Prostate gland (tissue), 2 donors: ENCODE measurements at regions not wholly inside any gene's neighbourhood (a gene's known extent, or its start where the extent isn't known, plus 50 kb on each side); places are given as distances from the start of the nearest gene placed in this dataset.

Source experiments
- DNase-seq: peaks from one replicate; pipeline ENCODE4 v3.0.0-alpha.2; 2019; ENCODE audit warnings: low spot score
- H3K27ac ChIP-seq, 2 donors: fragments of 200-600 bp; sonication (generic); 2 replicates each; pipeline ENCODE4 v1.5.1; 2017 to 2019
- H3K27me3 ChIP-seq: fragments of 200-600 bp; sonication (generic); replicated peaks from 2 replicates; pipeline ENCODE4 v1.5.1; 2019; ENCODE audit not compliant: insufficient read depth
- H3K36me3 ChIP-seq, 2 donors: fragments of 200-600 bp; sonication (generic); 1 replicate in 1 of 2; 2 replicates in 1 of 2; pipeline versions ENCODE4 v1.5.1 to v1.8.1; 2017 to 2019
- H3K4me1 ChIP-seq: fragments of 200-600 bp; sonication (generic); replicated peaks from 2 replicates; pipeline ENCODE4 v1.5.1; 2019
- H3K4me3 ChIP-seq, 2 donors: fragments of 200-600 bp; sonication (generic); 2 replicates each; pipeline ENCODE4 v1.5.1; 2017 to 2019
- H3K9me3 ChIP-seq: fragments of 200-600 bp; sonication (generic); 2 replicates; pipeline ENCODE4 v1.5.1; 2017
- CTCF ChIP-seq, 4 experiments: fragments of 200-600 bp in 2 of 4; fragments of 450-650 bp in 2 of 4; sonication (generic) in 2 of 4; IDR thresholded peaks; 1 replicate in 3 of 4; 2 replicates in 1 of 4; pipeline ENCODE4 v1.5.1; 2016 to 2019; ENCODE audit warnings: antibody characterized with exemption in 4 of 4, mild to moderate bottlenecking in 2 of 4, moderate library complexity in 2 of 4
- POLR2A ChIP-seq: fragments of 450-650 bp; IDR thresholded peaks from one replicate; pipeline ENCODE4 v1.6.1; 2016; ENCODE audit warnings: antibody characterized with exemption, mild to moderate bottlenecking
- POLR2AphosphoS5 ChIP-seq: sonication (generic); formaldehyde crosslinking; IDR thresholded peaks from one replicate; pipeline ENCODE4 v1.6.1; 2017; ENCODE audit warnings: antibody characterized with exemption
- WGBS: methylation state at CpG from one replicate; pipeline ENCODE4 v1.1.5; 2018; 5-methylcytosine and 5-hydroxymethylcytosine counted together
- intact Hi-C: fragments of 100-400 bp; cut with DNase I; formaldehyde crosslinking; loops from one replicate; pipeline ENCODE4 v1.14.2; 2022

DNA sequence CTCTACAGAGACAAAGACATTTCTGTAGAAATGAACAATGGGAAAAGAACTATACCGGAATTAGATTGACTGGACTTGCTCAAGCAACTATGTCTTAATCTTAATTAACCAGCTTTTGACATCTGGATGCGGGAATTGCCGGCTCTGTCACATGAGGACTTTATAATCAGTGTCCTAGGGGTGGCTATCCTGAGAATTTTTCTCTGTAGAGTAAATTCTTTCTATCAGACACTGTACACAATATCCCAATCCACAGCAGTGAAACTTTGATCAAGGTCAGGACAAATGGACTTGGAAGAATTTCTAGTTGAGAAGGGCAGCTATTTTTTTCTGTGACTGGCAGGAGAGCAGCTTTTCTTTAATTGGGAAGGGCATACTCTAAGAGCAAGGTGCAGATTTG lies 322.1 kb downstream of the HRH4 start:
- Histone ChIP-seq H3K27ac (no peak overlapping the region), H3K4me3 (no peak overlapping the region), H3K36me3 (no peaks in the 10 kb centered on the region), H3K9me3 (no peaks in the 10 kb centered on the region), H3K27me3 (no peaks in the 10 kb centered on the region), H3K4me1 (no peaks in the 10 kb centered on the region)
- 82% methylated on average over 3 of the region's 3 CpGs for WGBS
- DNase-seq = no peak
- no peak for TF ChIP-seq POLR2AphosphoS5
- no peak for TF ChIP-seq POLR2A
- no peak for TF ChIP-seq CTCF (IDR thresholded peaks at IDR 0.05)
- intact Hi-C loops = no loop called here

GRCh38 chr18:24785019-24785418 lies 324.6 kb downstream of the HRH4 start:
- DNase-seq = no peak
- H3K27ac ChIP-seq = no peak overlapping the region
- H3K4me1 ChIP-seq = no peaks in the 10 kb centered on the region
- TF ChIP-seq POLR2AphosphoS5 = no peak
- no peak for TF ChIP-seq POLR2A
- no peak for TF ChIP-seq CTCF (IDR thresholded peaks at IDR 0.05)
- no peaks in the 10 kb centered on the region for H3K9me3 ChIP-seq
- H3K36me3 ChIP-seq = no peaks in the 10 kb centered on the region
- intact Hi-C loops = no loop called here
- H3K4me3 ChIP-seq = no peak overlapping the region
- 83% methylated on average over 3 of the region's 3 CpGs for WGBS
- H3K27me3 ChIP-seq = no peaks in the 10 kb centered on the region

- WGBS = 37% methylated on average over 2 of the region's 2 CpGs
- Histone ChIP-seq H3K9me3 (no peaks in the 10 kb centered on the region), H3K4me1 (no peaks in the 10 kb centered on the region), H3K36me3 (no peaks in the 10 kb centered on the region), H3K27me3 (no peaks in the 10 kb centered on the region), H3K4me3 (no peak overlapping the region), H3K27ac (no peak overlapping the region)
- intact Hi-C loops = no loop called here
- TF ChIP-seq POLR2AphosphoS5 (no peak), CTCF (IDR thresholded peaks at IDR 0.05) (no peak), POLR2A (no peak)
- no peak for DNase-seq
Measured at GRCh38 chr18:24786027-24786426, 325.6 kb downstream of the HRH4 start.

DNA sequence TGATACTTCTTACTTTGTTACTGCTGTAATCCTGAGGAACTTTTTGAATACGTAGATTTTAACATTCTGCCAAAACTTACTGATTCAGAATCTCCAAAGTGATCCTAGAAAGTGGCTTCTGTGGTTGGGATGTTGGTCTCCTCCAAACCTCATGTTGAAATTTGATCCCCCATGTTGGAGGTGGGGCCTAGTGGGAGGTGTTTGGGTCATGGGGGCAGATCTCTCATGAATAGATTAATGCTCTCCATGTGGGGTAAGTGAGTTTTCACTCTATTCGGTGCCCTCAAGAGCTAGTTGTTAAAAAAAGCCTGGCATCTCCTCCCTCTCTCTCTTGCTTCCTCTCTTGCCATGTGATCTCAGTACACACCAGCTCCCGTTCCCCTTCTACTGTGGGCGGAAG lies 329.9 kb downstream of the HRH4 start:
- Histone ChIP-seq H3K9me3 (no peaks in the 10 kb centered on the region), H3K4me3 (no peak overlapping the region), H3K36me3 (no peaks in the 10 kb centered on the region), H3K27me3 (no peaks in the 10 kb centered on the region), H3K27ac (no peak overlapping the region), H3K4me1 (no peaks in the 10 kb centered on the region)
- WGBS = 68% methylated on average over 4 of the region's 4 CpGs
- intact Hi-C loops = no loop called here
- DNase-seq = no peak
- TF ChIP-seq POLR2A (no peak), POLR2AphosphoS5 (no peak), CTCF (IDR thresholded peaks at IDR 0.05) (no peak)

DNA sequence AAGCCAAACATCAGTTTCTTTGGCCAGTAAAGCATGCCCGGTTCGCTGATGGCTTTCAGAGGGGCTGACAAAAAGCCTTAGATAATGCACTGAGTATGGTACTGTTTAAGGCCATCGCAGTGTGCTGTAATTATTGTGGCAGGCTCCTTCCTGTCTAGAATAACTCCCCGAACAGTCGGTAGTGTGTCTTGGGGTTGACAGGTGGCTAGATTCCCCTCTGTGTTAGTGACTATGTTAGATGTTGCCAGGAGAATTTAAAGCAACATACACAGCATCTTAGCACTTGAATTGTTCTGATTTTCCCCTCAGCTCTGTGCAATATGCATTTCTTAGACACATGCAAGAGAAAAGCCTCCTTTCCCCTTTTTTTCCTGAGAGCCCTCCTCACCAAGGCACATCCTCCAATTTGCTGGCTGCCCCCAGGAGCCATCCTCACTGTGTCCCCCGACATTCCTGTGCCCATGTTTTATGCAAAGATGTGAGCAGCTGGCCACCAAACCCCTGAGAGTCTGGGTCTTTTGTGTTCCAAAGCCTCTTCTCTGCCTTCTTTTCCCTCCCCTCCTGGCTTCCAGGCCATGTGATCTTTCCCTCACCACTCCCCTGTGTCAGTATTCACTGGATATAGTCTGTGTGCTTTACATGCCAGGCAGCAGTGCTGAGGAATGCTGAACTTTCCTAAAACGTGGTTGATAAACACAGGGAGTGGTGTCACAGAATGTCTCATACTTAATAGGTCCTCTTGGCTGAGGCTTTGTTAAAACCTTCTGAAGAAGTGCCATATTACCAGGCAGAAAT lies 331.5 kb downstream of the HRH4 start:
- intact Hi-C loops = no loop called here
- H3K4me1 ChIP-seq = no peaks in the 10 kb centered on the region
- H3K27ac ChIP-seq = no peak overlapping the region
- no peaks in the 10 kb centered on the region for H3K36me3 ChIP-seq
- no peak for DNase-seq
- no peak overlapping the region for H3K4me3 ChIP-seq
- WGBS = 21% methylated on average over 7 of the region's 7 CpGs
- no peaks in the 10 kb centered on the region for H3K27me3 ChIP-seq
- no peaks in the 10 kb centered on the region for H3K9me3 ChIP-seq
- no peak for TF ChIP-seq POLR2AphosphoS5
- TF ChIP-seq POLR2A = no peak
- TF ChIP-seq CTCF (IDR thresholded peaks at IDR 0.05) = no peak
